ENCODE measurements at regions not wholly inside any gene's neighbourhood (a gene's known extent, or its start where the extent isn't known, plus 50 kb on each side); places are given as distances from the start of the nearest gene placed in this dataset.

DNA sequence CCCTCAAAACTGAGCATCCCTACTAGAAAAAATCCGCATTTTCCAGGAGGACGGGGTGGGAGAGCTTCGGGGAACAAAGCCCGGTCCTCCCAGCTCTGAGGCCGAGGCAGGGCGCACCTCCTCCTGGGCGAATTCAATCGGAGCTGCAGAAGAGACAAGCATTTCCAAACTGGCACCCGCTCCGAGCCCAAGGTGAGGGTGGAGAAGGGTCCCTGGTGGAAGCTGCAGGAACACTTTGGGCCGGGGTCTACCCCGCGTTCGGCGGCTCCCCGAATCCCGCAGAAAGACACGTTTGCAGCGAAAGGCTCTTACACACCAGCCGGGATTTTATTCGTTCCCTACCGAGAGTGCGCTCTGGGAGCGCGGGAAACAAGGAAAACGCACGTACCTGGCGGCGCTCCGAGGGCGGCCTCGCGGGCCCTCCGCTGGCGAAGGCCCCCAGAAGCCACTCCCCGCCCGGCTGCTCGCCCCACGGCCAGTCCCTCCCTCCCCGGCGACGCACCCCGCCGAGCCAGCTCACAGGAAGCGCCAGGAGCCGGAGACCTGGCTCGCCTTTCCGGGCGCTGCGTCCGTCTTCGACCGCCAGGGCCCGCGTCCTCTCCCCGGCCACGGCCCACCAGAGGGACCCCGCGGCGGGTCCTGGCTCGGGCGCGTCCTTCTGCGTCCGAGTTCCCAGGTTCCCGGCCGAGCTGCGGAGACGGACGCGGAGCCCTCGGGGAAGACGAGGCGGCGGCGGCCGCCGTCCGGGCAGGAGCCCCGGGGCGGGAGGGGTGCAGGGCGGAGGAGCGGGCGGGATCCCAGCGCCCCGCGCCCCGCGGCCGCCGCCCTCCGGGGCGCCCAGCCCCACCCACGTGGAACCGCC, 49.8 kb upstream of the BAHCC1 start:
- peaks cover 20% of the 10 kb centered on the region for H3K4me1 Mint-ChIP-seq (ENCODE audit: low read depth)

More for the DNA sequence above, 49.8 kb upstream of the BAHCC1 start:
- Mint-ChIP-seq H3K27me3 (ENCODE audit: insufficient read depth) (peaks cover 2% of the 10 kb centered on the region; the same call in 1 of the 2 replicates), H3K4me3 (peak overlapping the region; percentile 94), H3K27ac (peak overlapping the region; percentile 94), H3K36me3 (ENCODE audit: low read depth) (peaks cover 5% of the 10 kb centered on the region), H3K9me3 (no peaks in the 10 kb centered on the region)
- DNase-seq = peak; percentile 93
- TF ChIP-seq, protein P1, sequence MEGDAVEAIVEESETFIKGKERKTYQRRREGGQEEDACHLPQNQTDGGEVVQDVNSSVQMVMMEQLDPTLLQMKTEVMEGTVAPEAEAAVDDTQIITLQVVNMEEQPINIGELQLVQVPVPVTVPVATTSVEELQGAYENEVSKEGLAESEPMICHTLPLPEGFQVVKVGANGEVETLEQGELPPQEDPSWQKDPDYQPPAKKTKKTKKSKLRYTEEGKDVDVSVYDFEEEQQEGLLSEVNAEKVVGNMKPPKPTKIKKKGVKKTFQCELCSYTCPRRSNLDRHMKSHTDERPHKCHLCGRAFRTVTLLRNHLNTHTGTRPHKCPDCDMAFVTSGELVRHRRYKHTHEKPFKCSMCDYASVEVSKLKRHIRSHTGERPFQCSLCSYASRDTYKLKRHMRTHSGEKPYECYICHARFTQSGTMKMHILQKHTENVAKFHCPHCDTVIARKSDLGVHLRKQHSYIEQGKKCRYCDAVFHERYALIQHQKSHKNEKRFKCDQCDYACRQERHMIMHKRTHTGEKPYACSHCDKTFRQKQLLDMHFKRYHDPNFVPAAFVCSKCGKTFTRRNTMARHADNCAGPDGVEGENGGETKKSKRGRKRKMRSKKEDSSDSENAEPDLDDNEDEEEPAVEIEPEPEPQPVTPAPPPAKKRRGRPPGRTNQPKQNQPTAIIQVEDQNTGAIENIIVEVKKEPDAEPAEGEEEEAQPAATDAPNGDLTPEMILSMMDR (IDR thresholded peaks at IDR 0.05) = peak; percentile 63
